ENCODE measurements at regions not wholly inside any gene's neighbourhood (a gene's known extent, or its start where the extent isn't known, plus 50 kb on each side); places are given as distances from the start of the nearest gene placed in this dataset.

GRCh38 chr4:63049726-63050125 is 1359.5 kb downstream of the TECRL start:
- TF ChIP-seq CTCF (conservative IDR thresholded peaks at IDR 0.05; ENCODE audit: low read depth, low read length) (no peak), EZH2 (IDR thresholded peaks at IDR 0.05; ENCODE audit: borderline replicate concordance, low read depth, low read length, poor library complexity, severe bottlenecking) (no peak)

All from A673 (cell line).